K562 (cell line): ENCODE measurements at regions not wholly inside any gene's neighbourhood (a gene's known extent, or its start where the extent isn't known, plus 50 kb on each side); places are given as distances from the start of the nearest gene placed in this dataset.

ENCODE experiments used
- ATAC-seq: fragments of 200-7000 bp; cut with Tn5 transposase; 3 replicates; pipeline ENCODE4 v1.9.1; 2020; ENCODE audit warnings: moderate library complexity
- BruUV-seq: library from RNA; stranded (reverse); fragments of 400-500 nt; replicated peaks from 2 replicates; lab custom pipeline; 2021; lab: Mats Ljungman, UMichigan
- CTCF ChIA-PET: fragments of 300-600 bp; formaldehyde crosslinking; extraction: SDS; loops from one replicate; lab custom pipeline; 2021; ENCODE audit warnings: low intra/inter-chr PET ratio; lab: Yijun Ruan, JAX
- POLR2A ChIA-PET: fragments of 300-600, 350-650 bp; sonication (Branson Sonifier 250); formaldehyde crosslinking; extraction: SDS; loops from one replicate; lab custom pipeline; 2021; ENCODE audit warnings: antibody characterized with exemption, inconsistent platforms; lab: Yijun Ruan, JAX
- DNase-seq, 4 experiments: peaks; one replicate each; pipeline versions ENCODE4 v3.0.0 to v3.0.0-alpha.2; 2011 to 2018; ENCODE audit warnings: low spot score in 3 of 4, mixed read lengths in 3 of 4; ENCODE audit errors: extremely low read depth in 1 of 4
- FAIRE-seq: peaks from 2 replicates; lab custom pipeline; 2011; peaks lifted over from hg19 to GRCh38; lab: Jason Lieb, UNC
- H2AFZ ChIP-seq: 2 replicates; pipeline ENCODE4 v1.6.0; 2011; ENCODE audit warnings: low read depth, low read length, control low read depth, inconsistent platforms
- H3K27ac ChIP-seq: fragments of 200-600 bp; 3 replicates; pipeline ENCODE4 v1.8.0; 2011; ENCODE audit warnings: low read depth, mild to moderate bottlenecking, control low read depth, inconsistent platforms, low read length, moderate library complexity, mixed read lengths; ENCODE audit errors: extremely low read depth
- H3K27me3 ChIP-seq, 2 experiments: fragments of 300-600 bp in 1 of 2; 2 replicates in 1 of 2; 3 replicates in 1 of 2; pipeline versions ENCODE4 v1.6.0 to v1.8.0; 2011; ENCODE audit warnings: inconsistent platforms in 2 of 2, low read length in 2 of 2, mild to moderate bottlenecking in 1 of 2, mixed read lengths in 1 of 2, moderate library complexity in 1 of 2; ENCODE audit not compliant: control insufficient read depth in 2 of 2, insufficient read depth in 2 of 2
- H3K36me3 ChIP-seq: fragments of 300-600 bp; 3 replicates; pipeline ENCODE4 v1.8.0; 2011; ENCODE audit warnings: mild to moderate bottlenecking, low read length, inconsistent platforms; ENCODE audit not compliant: control insufficient read depth, insufficient read depth
- H3K4me1 ChIP-seq, 2 experiments: fragments of 200-600 bp in 1 of 2; replicated peaks in 1 of 2; 2 replicates in 1 of 2; 3 replicates in 1 of 2; pipeline versions ENCODE4 v1.5.1 to v1.8.0; 2011; ENCODE audit warnings: inconsistent platforms in 2 of 2, low read length in 2 of 2, mild to moderate bottlenecking in 1 of 2, mixed read lengths in 1 of 2, moderate library complexity in 1 of 2; ENCODE audit not compliant: control insufficient read depth in 2 of 2, insufficient read depth in 2 of 2
- H3K4me2 ChIP-seq: 2 replicates; pipeline ENCODE4 v1.6.1; 2011; ENCODE audit warnings: low read length, control low read depth, inconsistent platforms, mixed read lengths; ENCODE audit not compliant: insufficient read depth
- H3K4me3 ChIP-seq: fragments of 200-600 bp; sonication (generic), shearing (Covaris generic); 2 replicates; pipeline ENCODE4 v1.5.1; 2016; ENCODE audit warnings: control low read depth, inconsistent platforms
- H3K79me2 ChIP-seq: fragments of 200-600 bp; 3 replicates; pipeline ENCODE4 v1.8.0; 2011; ENCODE audit warnings: low read length, inconsistent platforms; ENCODE audit not compliant: control insufficient read depth, insufficient read depth
- H3K9ac ChIP-seq, 2 experiments: 2 replicates each; pipeline versions ENCODE4 v1.6.0 to v1.6.1; 2011; ENCODE audit warnings: low read depth in 2 of 2, low read length in 2 of 2, control low read depth in 1 of 2, inconsistent platforms in 1 of 2, mild to moderate bottlenecking in 1 of 2, mixed read lengths in 1 of 2; ENCODE audit not compliant: insufficient read depth in 1 of 2
- H3K9me1 ChIP-seq: one replicate; pipeline ENCODE4 v1.6.0; 2011; ENCODE audit warnings: inconsistent platforms, mild to moderate bottlenecking, low read length, moderate library complexity; ENCODE audit not compliant: control insufficient read depth, insufficient read depth
- H3K9me3 ChIP-seq: replicated peaks from 2 replicates; pipeline ENCODE4 v1.5.1; 2011; ENCODE audit warnings: low read depth, low read length, inconsistent platforms; ENCODE audit not compliant: control insufficient read depth, insufficient read depth
- H4K20me1 ChIP-seq: replicated peaks from 2 replicates; pipeline ENCODE4 v1.6.1; 2011; ENCODE audit warnings: low read length, inconsistent platforms, mixed read lengths; ENCODE audit not compliant: control insufficient read depth, insufficient read depth
- DNMT1 ChIP-seq: fragments of 450-650 bp; IDR thresholded peaks from 2 replicates; pipeline ENCODE4 v1.6.1; 2016; ENCODE audit warnings: antibody characterized with exemption, mild to moderate bottlenecking
- SP2 ChIP-seq: IDR thresholded peaks from 2 replicates; pipeline ENCODE4 v1.6.1; 2011; ENCODE audit warnings: mild to moderate bottlenecking, low read depth, low read length, moderate library complexity; ENCODE audit not compliant: poor library complexity, severe bottlenecking; ENCODE audit errors: extremely low read depth
- SRSF1 ChIP-seq: fragments of 200-400 bp; formaldehyde crosslinking; IDR thresholded peaks from 2 replicates; pipeline ENCODE4 v1.6.1; 2017; ENCODE audit warnings: mild to moderate bottlenecking, low read depth, low read length, moderate library complexity
- TOE1 ChIP-seq, 2 experiments: fragments of 450-650 bp in 1 of 2; sonication (generic) in 1 of 2; formaldehyde crosslinking in 1 of 2; IDR thresholded peaks; 2 replicates each; pipeline versions ENCODE4 v1.7.1 to v1.8.0; 2016 to 2022; ENCODE audit warnings: borderline replicate concordance in 2 of 2, mild to moderate bottlenecking in 2 of 2, antibody characterized with exemption in 1 of 2, inconsistent platforms in 1 of 2, low read depth in 1 of 2, missing genetic modification reagents in 1 of 2, moderate library complexity in 1 of 2
- WGBS: fragments of 100-300 bp; shearing (Covaris generic); methylation state at CpG from one replicate; pipeline ENCODE4 v1.1.6; 2016; ENCODE audit warnings: low coverage, mixed read lengths; ENCODE audit not compliant: insufficient coverage; ENCODE audit errors: missing lambda C conversion rate; 5-methylcytosine and 5-hydroxymethylcytosine counted together
- in situ Hi-C: fragments of 300-500 bp; cut with MboI; formaldehyde crosslinking; loops from 4 replicates; pipeline ENCODE4 v1.15.0; 2018; ENCODE audit warnings: inconsistent platforms, mixed read lengths
- intact Hi-C: fragments of 100-400 bp; cut with micrococcal nuclease; formaldehyde crosslinking; loops from 2 replicates; pipeline ENCODE4 v1.14.2; 2022
- TF ChIP-seq, protein P1 (sequence below): fragments of 250-450 bp; sonication (Bioruptor Pico); IDR thresholded peaks from 2 replicates; pipeline ENCODE4 v1.4.0; 2020; ENCODE audit warnings: borderline replicate concordance
- TF ChIP-seq, protein P2 (sequence below): fragments of 250-450 bp; sonication (Bioruptor Pico); IDR thresholded peaks from 2 replicates; pipeline ENCODE4 v1.6.1; 2021; ENCODE audit warnings: mild to moderate bottlenecking
- TF ChIP-seq, protein P3 (sequence below): fragments of 250-450 bp; sonication (Bioruptor Pico); IDR thresholded peaks from 2 replicates; pipeline ENCODE4 v1.8.0; 2022; ENCODE audit warnings: moderate library complexity, mild to moderate bottlenecking, inconsistent platforms

DNA sequence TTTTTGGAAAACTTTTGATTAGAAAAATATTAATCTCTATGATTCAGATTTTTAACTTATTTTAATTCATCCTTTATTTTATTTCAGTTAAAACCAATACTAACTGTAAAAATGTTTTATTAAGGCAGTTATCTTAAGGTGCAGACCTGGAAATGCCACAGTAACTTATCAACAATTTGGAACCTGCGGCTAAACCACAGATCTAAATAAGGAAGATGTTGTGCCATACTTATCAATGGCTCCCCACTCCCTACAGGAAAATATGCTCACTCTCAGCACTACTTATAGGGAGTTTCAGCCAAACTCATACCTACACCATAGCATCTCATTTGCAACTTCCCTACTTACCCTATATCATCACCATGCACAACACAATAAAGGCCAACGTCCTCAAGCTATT is 226.9 kb upstream of the KYNU start:
- H3K9me3 ChIP-seq, result no peaks in the 10 kb centered on the region
- H3K79me2 ChIP-seq, result no peaks in the 10 kb centered on the region
- no peak overlapping the region for H3K4me2 ChIP-seq
- no peaks in the 10 kb centered on the region for H4K20me1 ChIP-seq
- no peak for DNase-seq
- WGBS, result 3% methylated on average over 2 of the region's 2 CpGs
- no peak overlapping the region for H3K4me3 ChIP-seq
- no peak overlapping the region for H3K27ac ChIP-seq
- H3K9me1 ChIP-seq, result no peaks in the 10 kb centered on the region
- FAIRE-seq, result no peak
- H3K36me3 ChIP-seq, result no peaks in the 10 kb centered on the region
- ATAC-seq, result no peak
- POLR2A ChIA-PET, result no interaction called here
- H3K9ac ChIP-seq, result no peak overlapping the region
- CTCF ChIA-PET, result no interaction called here
- intact Hi-C loops, result no loop called here
- no peak for TF ChIP-seq SP2
- TF ChIP-seq, protein P1, sequence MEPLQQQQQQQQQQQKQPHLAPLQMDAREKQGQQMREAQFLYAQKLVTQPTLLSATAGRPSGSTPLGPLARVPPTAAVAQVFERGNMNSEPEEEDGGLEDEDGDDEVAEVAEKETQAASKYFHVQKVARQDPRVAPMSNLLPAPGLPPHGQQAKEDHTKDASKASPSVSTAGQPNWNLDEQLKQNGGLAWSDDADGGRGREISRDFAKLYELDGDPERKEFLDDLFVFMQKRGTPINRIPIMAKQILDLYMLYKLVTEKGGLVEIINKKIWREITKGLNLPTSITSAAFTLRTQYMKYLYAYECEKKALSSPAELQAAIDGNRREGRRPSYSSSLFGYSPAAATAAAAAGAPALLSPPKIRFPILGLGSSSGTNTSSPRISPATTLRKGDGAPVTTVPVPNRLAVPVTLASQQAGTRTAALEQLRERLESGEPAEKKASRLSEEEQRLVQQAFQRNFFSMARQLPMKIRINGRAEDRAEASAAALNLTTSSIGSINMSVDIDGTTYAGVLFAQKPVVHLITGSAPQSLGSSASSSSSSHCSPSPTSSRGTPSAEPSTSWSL (CRISPR knock-in tag), result no peak
- H3K4me1 ChIP-seq, result no peaks in the 10 kb centered on the region; a peak in 1 of 5 replicates
- H2AFZ ChIP-seq, result no peak overlapping the region
- no TSS peak for BruUV-seq
- in situ Hi-C loops, result no loop called here
- no peaks in the 10 kb centered on the region for H3K27me3 ChIP-seq

DNA sequence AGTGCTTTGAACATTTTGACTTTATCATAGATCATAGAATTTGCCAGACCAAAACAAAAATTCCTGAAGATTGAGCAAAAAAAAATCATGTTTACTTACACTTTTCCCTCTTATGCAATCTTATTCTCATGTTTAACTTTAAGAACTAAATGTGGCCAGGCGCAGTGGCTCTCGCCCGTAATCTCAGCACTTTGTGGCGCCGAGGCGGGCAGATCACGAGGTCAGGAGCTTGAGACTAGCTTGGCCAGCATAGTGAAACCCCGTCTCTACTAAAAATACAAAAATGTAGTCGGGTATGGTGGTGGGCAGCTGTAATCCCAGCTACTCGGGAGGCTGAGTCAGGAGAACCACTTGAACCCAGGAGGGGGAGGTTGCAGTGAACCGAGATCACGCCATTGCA is 227.9 kb upstream of the KYNU start:
- H3K9ac ChIP-seq, result no peak overlapping the region
- no peak overlapping the region for H3K4me3 ChIP-seq
- no peak overlapping the region for H3K4me2 ChIP-seq
- H3K27ac ChIP-seq, result no peak overlapping the region
- no peak overlapping the region for H2AFZ ChIP-seq
- ChIA-PET CTCF (no interaction called here), POLR2A (no interaction called here)
- no peaks in the 10 kb centered on the region for H3K79me2 ChIP-seq
- H3K36me3 ChIP-seq, result no peaks in the 10 kb centered on the region
- no peak for FAIRE-seq
- 4% methylated on average over 12 of the region's 12 CpGs for WGBS
- no peaks in the 10 kb centered on the region for H4K20me1 ChIP-seq
- H3K4me1 ChIP-seq, result no peaks in the 10 kb centered on the region; a peak in 1 of 5 replicates
- ATAC-seq, result no peak
- H3K27me3 ChIP-seq, result no peaks in the 10 kb centered on the region
- intact Hi-C loops (no loop called here), in situ Hi-C loops (no loop called here)
- no peaks in the 10 kb centered on the region for H3K9me1 ChIP-seq
- H3K9me3 ChIP-seq, result no peaks in the 10 kb centered on the region
- DNase-seq, result no peak
- no TSS peak for BruUV-seq
- TF ChIP-seq, protein P2, sequence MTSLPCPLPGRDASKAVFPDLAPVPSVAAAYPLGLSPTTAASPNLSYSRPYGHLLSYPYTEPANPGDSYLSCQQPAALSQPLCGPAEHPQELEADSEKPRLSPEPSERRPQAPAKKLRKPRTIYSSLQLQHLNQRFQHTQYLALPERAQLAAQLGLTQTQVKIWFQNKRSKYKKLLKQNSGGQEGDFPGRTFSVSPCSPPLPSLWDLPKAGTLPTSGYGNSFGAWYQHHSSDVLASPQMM, result no peak
- TF ChIP-seq TOE1 (IDR thresholded peaks at IDR 0.05; ENCODE audit: borderline replicate concordance) (no peak), TOE1 (CRISPR knock-in tag; IDR thresholded peaks at IDR 0.05; ENCODE audit: borderline replicate concordance, low read depth) (no peak), SRSF1 (no peak), DNMT1 (no peak)
- TF ChIP-seq, protein P3, sequence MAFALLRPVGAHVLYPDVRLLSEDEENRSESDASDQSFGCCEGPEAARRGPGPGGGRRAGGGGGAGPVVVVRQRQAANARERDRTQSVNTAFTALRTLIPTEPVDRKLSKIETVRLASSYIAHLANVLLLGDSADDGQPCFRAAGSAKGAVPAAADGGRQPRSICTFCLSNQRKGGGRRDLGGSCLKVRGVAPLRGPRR (CRISPR knock-in tag), result no peak
